ENCODE measurements at regions not wholly inside any gene's neighbourhood (a gene's known extent, or its start where the extent isn't known, plus 50 kb on each side); places are given as distances from the start of the nearest gene placed in this dataset.

- WGBS (ENCODE audit: insufficient coverage, low coverage, missing lambda C conversion rate), result 0% methylated on average over 3 of the region's 3 CpGs
- no peak for FAIRE-seq
- H3K4me1 ChIP-seq (replicated peaks in 1 of 2; ENCODE audit: control insufficient read depth in 2 of 2, insufficient read depth in 2 of 2, low read length in 2 of 2), result no peaks in the 10 kb centered on the region
- TF ChIP-seq MEIS2 (IDR thresholded peaks at IDR 0.05; ENCODE audit: partially characterized antibody), result no peak
- no peak for TF ChIP-seq CBX3 (IDR thresholded peaks at IDR 0.05; ENCODE audit: borderline replicate concordance in 1 of 2, low read length in 2 of 2)
- TF ChIP-seq ASH1L (IDR thresholded peaks at IDR 0.05; ENCODE audit: borderline replicate concordance, low read depth, partially characterized antibody), result no peak
- TF ChIP-seq KAT7 (CRISPR knock-in tag; IDR thresholded peaks at IDR 0.05; ENCODE audit: borderline replicate concordance), result no peak
- TF ChIP-seq ZKSCAN3 (CRISPR knock-in tag; IDR thresholded peaks at IDR 0.05), result no peak
- TF ChIP-seq NFYB (IDR thresholded peaks at IDR 0.05; ENCODE audit: extremely low read depth, insufficient read length), result no peak
- TF ChIP-seq RBM25 (IDR thresholded peaks at IDR 0.05; ENCODE audit: low read depth, low read length, severe bottlenecking), result no peak
- no peak for TF ChIP-seq ZNF253 (CRISPR knock-in tag; conservative IDR thresholded peaks at IDR 0.05)
- TF ChIP-seq GMEB1 (CRISPR knock-in tag; IDR thresholded peaks at IDR 0.05), result no peak
- no peak for TF ChIP-seq CUX1 (CRISPR knock-in tag; IDR thresholded peaks at IDR 0.05)
- TF ChIP-seq HLTF (IDR thresholded peaks at IDR 0.05), result no peak
- no peak for TF ChIP-seq XRCC3 (IDR thresholded peaks at IDR 0.05)
- TF ChIP-seq SAFB (IDR thresholded peaks at IDR 0.05; ENCODE audit: borderline replicate concordance, low read depth, low read length), result no peak
- no peak for TF ChIP-seq SMAD2 (IDR thresholded peaks at IDR 0.05; ENCODE audit: low read depth, low read length)
- TF ChIP-seq ARHGAP35 (IDR thresholded peaks at IDR 0.05; ENCODE audit: partially characterized antibody), result no peak
- TF ChIP-seq GATAD2B (IDR thresholded peaks at IDR 0.05; ENCODE audit: borderline replicate concordance), result no peak
- TF ChIP-seq ZBTB43 (CRISPR knock-in tag; IDR thresholded peaks at IDR 0.05), result no peak
Observed at GRCh38 chrX:50973199-50973598, 62.7 kb downstream of the BMP15 start.

More at GRCh38 chrX:50973199-50973598, 62.7 kb downstream of the BMP15 start:
- ATAC-seq, result no peak
- no peak for DNase-seq (ENCODE audit: extremely low read depth in 1 of 4, low spot score in 3 of 4)
- Histone ChIP-seq H4K20me1 (replicated peaks; ENCODE audit: control insufficient read depth, insufficient read depth, low read length) (no peaks in the 10 kb centered on the region), H3K36me3 (ENCODE audit: control insufficient read depth, insufficient read depth, low read length) (no peaks in the 10 kb centered on the region), H3K9ac (ENCODE audit: insufficient read depth in 1 of 2, low read depth in 2 of 2, low read length in 2 of 2) (no peak overlapping the region), H3K9me1 (ENCODE audit: control insufficient read depth, insufficient read depth, low read length) (no peaks in the 10 kb centered on the region), H3K27me3 (ENCODE audit: control insufficient read depth in 2 of 2, insufficient read depth in 2 of 2, low read length in 2 of 2) (no peaks in the 10 kb centered on the region), H3K27ac (ENCODE audit: extremely low read depth, low read depth, low read length) (no peak overlapping the region), H3K79me2 (ENCODE audit: control insufficient read depth, insufficient read depth, low read length) (no peaks in the 10 kb centered on the region), H3K4me3 (no peak overlapping the region), H3K9me3 (replicated peaks; ENCODE audit: control insufficient read depth, insufficient read depth, low read depth, low read length) (no peaks in the 10 kb centered on the region), H3K4me2 (ENCODE audit: insufficient read depth, low read length) (no peak overlapping the region), H2AFZ (ENCODE audit: low read depth, low read length) (no peak overlapping the region)
- ChIA-PET POLR2A (no interaction called here), CTCF (ENCODE audit: low intra/inter-chr PET ratio) (no interaction called here)
- in situ Hi-C loops (cut with MboI) (no loop called here), intact Hi-C loops (cut with micrococcal nuclease) (no loop called here)
- no TSS peak for BruUV-seq (replicated peaks)
